AG04449 (cell line): ENCODE measurements at regions not wholly inside any gene's neighbourhood (a gene's known extent, or its start where the extent isn't known, plus 50 kb on each side); places are given as distances from the start of the nearest gene placed in this dataset.
"Not testable (repeated sequence)": the region's sequence is repeated elsewhere in the genome, so short reads cannot be mapped to it uniquely, and the experiment has no call there.

Experiments used
- CTCF ChIA-PET: fragments of 350-600 bp; formaldehyde crosslinking; extraction: SDS; loops from one replicate; lab custom pipeline; 2021; ENCODE audit warnings: antibody characterized with exemption; lab: Yijun Ruan, JAX
- POLR2A ChIA-PET: fragments of 400-600, 350-600 bp; formaldehyde crosslinking; extraction: SDS; loops from one replicate; lab custom pipeline; 2020; ENCODE audit warnings: antibody characterized with exemption, inconsistent platforms; lab: Yijun Ruan, JAX
- DNase-seq: peaks from one replicate; pipeline ENCODE4 v3.0.0-alpha.2; 2010; ENCODE audit warnings: low read depth, low spot score
- H3K4me3 ChIP-seq: 2 replicates; pipeline ENCODE4 v1.5.1; 2011; ENCODE audit warnings: low read depth, mild to moderate bottlenecking, control low read depth, low read length
- TF ChIP-seq, protein P1 (sequence below): IDR thresholded peaks from one replicate; pipeline ENCODE4 v1.5.1; 2011; ENCODE audit warnings: mild to moderate bottlenecking, moderate library complexity, low read length, control low read depth, inconsistent platforms; ENCODE audit not compliant: insufficient read depth; ENCODE audit errors: missing control alignments

- H3K4me3 ChIP-seq, result no peak overlapping the region
- CTCF ChIA-PET, result no interaction called here
- POLR2A ChIA-PET, result no interaction called here
- TF ChIP-seq, protein P1, sequence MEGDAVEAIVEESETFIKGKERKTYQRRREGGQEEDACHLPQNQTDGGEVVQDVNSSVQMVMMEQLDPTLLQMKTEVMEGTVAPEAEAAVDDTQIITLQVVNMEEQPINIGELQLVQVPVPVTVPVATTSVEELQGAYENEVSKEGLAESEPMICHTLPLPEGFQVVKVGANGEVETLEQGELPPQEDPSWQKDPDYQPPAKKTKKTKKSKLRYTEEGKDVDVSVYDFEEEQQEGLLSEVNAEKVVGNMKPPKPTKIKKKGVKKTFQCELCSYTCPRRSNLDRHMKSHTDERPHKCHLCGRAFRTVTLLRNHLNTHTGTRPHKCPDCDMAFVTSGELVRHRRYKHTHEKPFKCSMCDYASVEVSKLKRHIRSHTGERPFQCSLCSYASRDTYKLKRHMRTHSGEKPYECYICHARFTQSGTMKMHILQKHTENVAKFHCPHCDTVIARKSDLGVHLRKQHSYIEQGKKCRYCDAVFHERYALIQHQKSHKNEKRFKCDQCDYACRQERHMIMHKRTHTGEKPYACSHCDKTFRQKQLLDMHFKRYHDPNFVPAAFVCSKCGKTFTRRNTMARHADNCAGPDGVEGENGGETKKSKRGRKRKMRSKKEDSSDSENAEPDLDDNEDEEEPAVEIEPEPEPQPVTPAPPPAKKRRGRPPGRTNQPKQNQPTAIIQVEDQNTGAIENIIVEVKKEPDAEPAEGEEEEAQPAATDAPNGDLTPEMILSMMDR, result no peak
- DNase-seq, result no peak
Measured at GRCh38 chr18:1848716-1849115, 722.6 kb downstream of the METTL4 start.

DNA sequence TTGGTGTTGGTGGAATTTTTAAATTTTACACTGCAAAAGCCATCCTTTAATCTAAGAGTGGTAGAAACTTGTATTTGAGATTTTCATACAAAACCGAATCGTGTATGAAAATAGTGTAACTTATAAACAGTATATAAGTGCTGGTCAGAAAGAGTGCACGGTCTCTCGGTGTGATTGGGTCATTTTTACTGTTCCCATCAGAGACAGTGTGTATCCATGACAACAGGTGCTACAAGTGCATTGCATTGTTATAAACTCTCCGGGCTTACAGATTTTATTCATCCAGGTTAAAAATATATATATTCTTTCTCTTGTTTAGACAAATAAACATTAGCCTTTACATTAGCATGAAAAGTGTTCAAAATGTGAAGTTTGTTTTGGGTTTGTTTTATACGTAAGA, 721.9 kb downstream of the METTL4 start:
- CTCF ChIA-PET, result no interaction called here
- no peak for DNase-seq

GRCh38 chr18:1857281-1857680, 714.0 kb downstream of the METTL4 start:
- POLR2A ChIA-PET, DNase-seq, H3K4me3 ChIP-seq, CTCF ChIA-PET: not testable (repeated sequence)

More for the DNA sequence above, 721.9 kb downstream of the METTL4 start:
- TF ChIP-seq, protein P1, result no peak
- POLR2A ChIA-PET, result no interaction called here
- H3K4me3 ChIP-seq, result no peak overlapping the region

DNA sequence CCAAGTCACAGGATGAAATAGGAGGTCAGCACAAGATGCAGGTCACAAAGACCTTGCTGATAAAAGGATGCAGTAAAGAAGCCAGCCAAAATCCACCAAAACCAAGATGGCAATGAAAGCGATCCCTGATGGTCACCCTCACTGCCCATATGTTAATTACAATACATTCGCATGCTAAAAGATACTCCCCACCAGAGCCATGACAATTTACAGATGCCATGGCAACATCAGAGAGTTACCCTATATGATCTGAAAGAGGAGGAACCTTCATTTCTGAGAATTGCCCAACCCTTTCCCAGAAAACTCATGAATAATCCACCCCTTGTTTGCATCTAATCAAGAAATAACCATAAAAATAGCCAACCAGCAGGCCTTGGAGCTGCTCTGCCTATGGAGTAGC, 709.8 kb downstream of the METTL4 start:
- CTCF ChIA-PET, result no interaction called here
- H3K4me3 ChIP-seq, result no peak overlapping the region
- POLR2A ChIA-PET, result no interaction called here
- TF ChIP-seq, protein P1, result no peak
- DNase-seq, result no peak

DNA sequence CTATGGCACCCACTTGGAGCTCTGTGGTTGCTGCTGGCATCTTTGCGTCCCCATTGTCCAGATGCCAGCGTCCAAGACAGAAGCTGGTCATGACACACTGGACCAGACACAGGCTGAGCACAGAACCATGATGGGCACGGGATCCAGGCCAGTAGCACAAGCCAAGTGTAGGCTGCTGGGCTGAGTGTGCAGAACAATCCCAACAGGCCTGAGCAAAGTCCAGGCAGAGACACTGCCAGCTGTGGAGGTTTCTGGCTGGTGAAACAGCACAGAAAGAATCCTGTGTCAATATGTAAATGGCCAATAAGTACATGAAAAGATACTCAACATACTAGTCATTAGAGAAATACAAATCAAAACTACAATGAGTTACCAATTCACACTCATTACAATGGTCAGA, 705.4 kb downstream of the METTL4 start:
- TF ChIP-seq, protein P1, result no peak
- ChIA-PET POLR2A (no interaction called here), CTCF (no interaction called here)
- no peak for DNase-seq
- H3K4me3 ChIP-seq, result no peak overlapping the region

DNA sequence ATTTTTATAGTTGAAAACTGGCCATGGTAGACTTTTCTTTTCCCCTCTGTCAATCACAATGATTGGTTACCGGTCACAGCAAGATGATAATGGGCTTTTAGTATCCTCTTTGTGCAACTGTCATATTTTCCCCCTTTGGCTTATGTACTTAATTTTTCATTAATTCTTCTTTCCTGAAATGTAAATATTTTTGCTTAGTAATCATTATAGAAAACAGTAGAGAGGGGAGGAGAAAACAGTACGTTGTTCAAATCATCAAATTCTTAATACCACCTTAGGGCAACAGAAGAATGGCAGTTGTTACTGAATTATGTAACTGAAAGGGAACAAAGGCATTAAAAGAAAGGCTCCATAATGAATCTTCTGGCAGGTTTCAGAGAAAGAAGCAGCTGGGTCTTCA, 699.0 kb downstream of the METTL4 start:
- no peak for DNase-seq
- TF ChIP-seq, protein P1, result no peak

DNA sequence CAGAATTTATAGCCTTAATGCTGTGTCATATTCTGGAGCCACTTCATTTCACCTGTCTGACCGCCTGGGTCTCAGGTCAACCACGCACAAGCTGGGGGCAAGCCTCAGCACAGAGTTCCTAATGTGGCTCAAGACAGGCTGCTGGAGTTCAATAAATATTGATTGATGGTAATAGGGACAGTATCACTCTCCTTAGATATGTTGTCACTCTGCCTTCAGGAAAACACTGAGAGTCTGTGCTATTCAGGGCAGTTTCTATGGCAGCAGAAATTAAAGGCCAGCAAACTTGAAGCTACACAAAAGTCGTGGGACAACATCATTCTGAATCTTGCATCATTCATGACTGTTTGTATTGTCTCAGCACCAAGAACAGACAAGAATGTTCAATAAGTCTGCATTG, 696.1 kb downstream of the METTL4 start:
- no peak for DNase-seq
- ChIA-PET CTCF (no interaction called here), POLR2A (no interaction called here)
- no peak overlapping the region for H3K4me3 ChIP-seq
- TF ChIP-seq, protein P1, result no peak

More for the DNA sequence above, 699.0 kb downstream of the METTL4 start:
- no peak overlapping the region for H3K4me3 ChIP-seq
- CTCF ChIA-PET, result no interaction called here
- POLR2A ChIA-PET, result no interaction called here
